K562 (cell line): ENCODE measurements at regions not wholly inside any gene's neighbourhood (a gene's known extent, or its start where the extent isn't known, plus 50 kb on each side); places are given as distances from the start of the nearest gene placed in this dataset.
A peak's percentile ranks its signal among the peaks of the same experiment; 100 is the strongest.

Source experiments
- ATAC-seq: fragments of 200-7000 bp; cut with Tn5 transposase; 3 replicates; pipeline ENCODE4 v1.9.1; 2020; ENCODE audit warnings: moderate library complexity
- BruUV-seq: library from RNA; stranded (reverse); fragments of 400-500 nt; replicated peaks from 2 replicates; lab custom pipeline; 2021; lab: Mats Ljungman, UMichigan
- CTCF ChIA-PET: fragments of 300-600 bp; formaldehyde crosslinking; extraction: SDS; loops from one replicate; lab custom pipeline; 2021; ENCODE audit warnings: low intra/inter-chr PET ratio; lab: Yijun Ruan, JAX
- POLR2A ChIA-PET: fragments of 300-600, 350-650 bp; sonication (Branson Sonifier 250); formaldehyde crosslinking; extraction: SDS; loops from one replicate; lab custom pipeline; 2021; ENCODE audit warnings: antibody characterized with exemption, inconsistent platforms; lab: Yijun Ruan, JAX
- DNase-seq, 4 experiments: peaks; one replicate each; pipeline versions ENCODE4 v3.0.0 to v3.0.0-alpha.2; 2011 to 2018; ENCODE audit warnings: low spot score in 3 of 4, mixed read lengths in 3 of 4; ENCODE audit errors: extremely low read depth in 1 of 4
- FAIRE-seq: peaks from 2 replicates; lab custom pipeline; 2011; peaks lifted over from hg19 to GRCh38; lab: Jason Lieb, UNC
- H2AFZ ChIP-seq: 2 replicates; pipeline ENCODE4 v1.6.0; 2011; ENCODE audit warnings: low read depth, low read length, control low read depth, inconsistent platforms
- H3K27ac ChIP-seq: fragments of 200-600 bp; 3 replicates; pipeline ENCODE4 v1.8.0; 2011; ENCODE audit warnings: low read depth, mild to moderate bottlenecking, control low read depth, inconsistent platforms, low read length, moderate library complexity, mixed read lengths; ENCODE audit errors: extremely low read depth
- H3K27me3 ChIP-seq, 2 experiments: fragments of 300-600 bp in 1 of 2; 2 replicates in 1 of 2; 3 replicates in 1 of 2; pipeline versions ENCODE4 v1.6.0 to v1.8.0; 2011; ENCODE audit warnings: inconsistent platforms in 2 of 2, low read length in 2 of 2, mild to moderate bottlenecking in 1 of 2, mixed read lengths in 1 of 2, moderate library complexity in 1 of 2; ENCODE audit not compliant: control insufficient read depth in 2 of 2, insufficient read depth in 2 of 2
- H3K36me3 ChIP-seq: fragments of 300-600 bp; 3 replicates; pipeline ENCODE4 v1.8.0; 2011; ENCODE audit warnings: mild to moderate bottlenecking, low read length, inconsistent platforms; ENCODE audit not compliant: control insufficient read depth, insufficient read depth
- H3K4me1 ChIP-seq, 2 experiments: fragments of 200-600 bp in 1 of 2; replicated peaks in 1 of 2; 2 replicates in 1 of 2; 3 replicates in 1 of 2; pipeline versions ENCODE4 v1.5.1 to v1.8.0; 2011; ENCODE audit warnings: inconsistent platforms in 2 of 2, low read length in 2 of 2, mild to moderate bottlenecking in 1 of 2, mixed read lengths in 1 of 2, moderate library complexity in 1 of 2; ENCODE audit not compliant: control insufficient read depth in 2 of 2, insufficient read depth in 2 of 2
- H3K4me2 ChIP-seq: 2 replicates; pipeline ENCODE4 v1.6.1; 2011; ENCODE audit warnings: low read length, control low read depth, inconsistent platforms, mixed read lengths; ENCODE audit not compliant: insufficient read depth
- H3K4me3 ChIP-seq: fragments of 200-600 bp; sonication (generic), shearing (Covaris generic); 2 replicates; pipeline ENCODE4 v1.5.1; 2016; ENCODE audit warnings: control low read depth, inconsistent platforms
- H3K79me2 ChIP-seq: fragments of 200-600 bp; 3 replicates; pipeline ENCODE4 v1.8.0; 2011; ENCODE audit warnings: low read length, inconsistent platforms; ENCODE audit not compliant: control insufficient read depth, insufficient read depth
- H3K9ac ChIP-seq, 2 experiments: 2 replicates each; pipeline versions ENCODE4 v1.6.0 to v1.6.1; 2011; ENCODE audit warnings: low read depth in 2 of 2, low read length in 2 of 2, control low read depth in 1 of 2, inconsistent platforms in 1 of 2, mild to moderate bottlenecking in 1 of 2, mixed read lengths in 1 of 2; ENCODE audit not compliant: insufficient read depth in 1 of 2
- H3K9me1 ChIP-seq: one replicate; pipeline ENCODE4 v1.6.0; 2011; ENCODE audit warnings: inconsistent platforms, mild to moderate bottlenecking, low read length, moderate library complexity; ENCODE audit not compliant: control insufficient read depth, insufficient read depth
- H3K9me3 ChIP-seq: replicated peaks from 2 replicates; pipeline ENCODE4 v1.5.1; 2011; ENCODE audit warnings: low read depth, low read length, inconsistent platforms; ENCODE audit not compliant: control insufficient read depth, insufficient read depth
- H4K20me1 ChIP-seq: replicated peaks from 2 replicates; pipeline ENCODE4 v1.6.1; 2011; ENCODE audit warnings: low read length, inconsistent platforms, mixed read lengths; ENCODE audit not compliant: control insufficient read depth, insufficient read depth
- CBFA2T3 ChIP-seq: fragments of 450-650 bp; IDR thresholded peaks from 2 replicates; pipeline ENCODE4 v1.6.1; 2017
- HLTF ChIP-seq: fragments of 450-650 bp; IDR thresholded peaks from 2 replicates; pipeline ENCODE4 v1.6.1; 2016
- KAT8 ChIP-seq: fragments of 450-650 bp; IDR thresholded peaks from 2 replicates; pipeline ENCODE4 v1.6.1; 2016; ENCODE audit warnings: low read depth, mild to moderate bottlenecking
- THRA ChIP-seq: fragments of 450-650 bp; IDR thresholded peaks from 2 replicates; pipeline ENCODE4 v1.6.1; 2017; ENCODE audit warnings: mild to moderate bottlenecking, moderate library complexity
- TRIM28 ChIP-seq: fragments of 450-650 bp; IDR thresholded peaks from 2 replicates; pipeline ENCODE4 v1.6.1; 2017
- ZNF280A ChIP-seq: fragments of 450-650 bp; IDR thresholded peaks from 2 replicates; pipeline ENCODE4 v1.6.1; 2018; ENCODE audit warnings: mild to moderate bottlenecking, low read depth; ENCODE audit not compliant: partially characterized antibody
- ZNF316 ChIP-seq: fragments of 450-650 bp; IDR thresholded peaks from 2 replicates; pipeline ENCODE4 v1.6.1; 2016
- WGBS: fragments of 100-300 bp; shearing (Covaris generic); methylation state at CpG from one replicate; pipeline ENCODE4 v1.1.6; 2016; ENCODE audit warnings: low coverage, mixed read lengths; ENCODE audit not compliant: insufficient coverage; ENCODE audit errors: missing lambda C conversion rate; 5-methylcytosine and 5-hydroxymethylcytosine counted together
- in situ Hi-C: fragments of 300-500 bp; cut with MboI; formaldehyde crosslinking; loops from 4 replicates; pipeline ENCODE4 v1.15.0; 2018; ENCODE audit warnings: inconsistent platforms, mixed read lengths
- intact Hi-C: fragments of 100-400 bp; cut with micrococcal nuclease; formaldehyde crosslinking; loops from 2 replicates; pipeline ENCODE4 v1.14.2; 2022

- Histone ChIP-seq H3K4me2 (no peak overlapping the region), H3K4me1 (no peaks in the 10 kb centered on the region), H3K36me3 (no peaks in the 10 kb centered on the region), H4K20me1 (no peaks in the 10 kb centered on the region), H3K9me3 (no peaks in the 10 kb centered on the region), H3K27ac (no peak overlapping the region), H3K4me3 (no peak overlapping the region), H3K9ac (no peak overlapping the region), H2AFZ (no peak overlapping the region), H3K79me2 (no peaks in the 10 kb centered on the region)
- intact Hi-C loops (no loop called here), in situ Hi-C loops (no loop called here)
- DNase-seq (no peak), ATAC-seq (no peak), FAIRE-seq (no peak)
- POLR2A ChIA-PET = no interaction called here
- CTCF ChIA-PET = no interaction called here
- WGBS = 0% methylated on average over 1 of the region's 1 CpG
- BruUV-seq = no TSS peak
- TF ChIP-seq ZNF280A (peak; percentile 40), CBFA2T3 (no peak), TRIM28 (peak; percentile 56; the same call in 1 of the 2 replicates), HLTF (0 out of 2 replicates have a peak, but pooled peaks have one; percentile 21), KAT8 (no peak), ZNF316 (no peak), THRA (no peak)
- TF ChIP-seq, all 486 proteins: peak for 3
- Histone ChIP-seq H3K9me1 (no peaks in the 10 kb centered on the region), H3K27me3 (no peaks in the 10 kb centered on the region)
Measured at GRCh38 chr17:34000639-34001038, 254.4 kb upstream of the CCL2 start.
